GM12873 (cell line): ENCODE measurements at regions not wholly inside any gene's neighbourhood (a gene's known extent, or its start where the extent isn't known, plus 50 kb on each side); places are given as distances from the start of the nearest gene placed in this dataset.

Source experiments
- TF ChIP-seq, protein P1 (sequence below): IDR thresholded peaks from 2 replicates; pipeline ENCODE4 v1.5.1; 2012; ENCODE audit warnings: low read depth, mild to moderate bottlenecking, moderate library complexity, low read length, control low read depth; ENCODE audit not compliant: insufficient read depth; ENCODE audit errors: missing control alignments

DNA sequence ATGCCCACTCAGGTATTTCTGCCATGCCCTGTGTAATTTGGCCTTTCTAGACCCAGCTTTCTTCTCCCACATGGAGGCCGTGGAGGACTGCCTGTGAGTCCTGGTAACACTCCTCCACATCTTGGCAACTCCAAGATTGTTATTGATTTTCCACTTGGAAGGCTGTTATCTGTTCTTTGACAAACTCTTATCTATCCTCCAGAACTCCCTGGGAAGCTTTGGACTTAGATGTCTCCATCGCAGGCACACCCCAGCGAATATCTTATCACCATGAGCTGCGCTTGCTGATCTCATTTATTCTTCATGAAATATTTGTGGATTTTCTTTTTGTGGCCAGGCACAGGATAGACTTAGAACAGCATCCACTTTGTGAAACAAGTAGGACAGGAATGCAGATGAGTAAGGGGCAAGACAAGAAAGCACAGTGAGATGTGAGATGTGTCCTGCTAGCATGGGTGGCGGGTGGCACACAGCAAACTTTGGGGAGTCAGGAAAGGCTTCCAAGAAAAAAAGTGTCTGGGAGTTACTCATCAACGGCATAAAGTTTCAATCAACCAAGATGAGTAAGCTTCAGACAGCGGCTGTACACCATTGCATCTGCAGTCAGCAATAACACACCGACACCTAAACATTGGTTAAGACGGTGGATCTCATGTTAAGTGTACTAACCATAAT lies 84.5 kb upstream of the IRS2 start:
- TF ChIP-seq, protein P1, sequence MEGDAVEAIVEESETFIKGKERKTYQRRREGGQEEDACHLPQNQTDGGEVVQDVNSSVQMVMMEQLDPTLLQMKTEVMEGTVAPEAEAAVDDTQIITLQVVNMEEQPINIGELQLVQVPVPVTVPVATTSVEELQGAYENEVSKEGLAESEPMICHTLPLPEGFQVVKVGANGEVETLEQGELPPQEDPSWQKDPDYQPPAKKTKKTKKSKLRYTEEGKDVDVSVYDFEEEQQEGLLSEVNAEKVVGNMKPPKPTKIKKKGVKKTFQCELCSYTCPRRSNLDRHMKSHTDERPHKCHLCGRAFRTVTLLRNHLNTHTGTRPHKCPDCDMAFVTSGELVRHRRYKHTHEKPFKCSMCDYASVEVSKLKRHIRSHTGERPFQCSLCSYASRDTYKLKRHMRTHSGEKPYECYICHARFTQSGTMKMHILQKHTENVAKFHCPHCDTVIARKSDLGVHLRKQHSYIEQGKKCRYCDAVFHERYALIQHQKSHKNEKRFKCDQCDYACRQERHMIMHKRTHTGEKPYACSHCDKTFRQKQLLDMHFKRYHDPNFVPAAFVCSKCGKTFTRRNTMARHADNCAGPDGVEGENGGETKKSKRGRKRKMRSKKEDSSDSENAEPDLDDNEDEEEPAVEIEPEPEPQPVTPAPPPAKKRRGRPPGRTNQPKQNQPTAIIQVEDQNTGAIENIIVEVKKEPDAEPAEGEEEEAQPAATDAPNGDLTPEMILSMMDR = no peak

DNA sequence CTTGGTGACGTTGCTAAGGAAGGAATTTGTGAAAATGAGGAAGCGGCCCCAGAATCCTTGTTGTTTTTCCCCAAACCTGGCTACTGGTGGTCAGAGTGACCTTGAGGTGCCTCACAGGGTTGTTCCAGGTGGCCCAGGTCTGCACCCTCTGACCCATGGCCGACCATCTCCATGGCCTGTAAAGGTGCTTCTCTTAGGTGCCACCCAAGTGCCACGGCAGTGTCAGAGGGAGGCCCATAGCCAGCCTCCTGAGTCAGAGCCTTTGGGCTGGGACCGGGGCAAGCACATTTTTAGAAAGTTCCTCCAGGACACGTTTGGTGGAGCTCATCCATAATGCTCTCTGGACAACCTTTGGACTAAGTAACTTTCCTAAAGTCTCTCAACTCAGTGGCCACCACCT lies 83.9 kb upstream of the IRS2 start:
- TF ChIP-seq, protein P1 = no peak

DNA sequence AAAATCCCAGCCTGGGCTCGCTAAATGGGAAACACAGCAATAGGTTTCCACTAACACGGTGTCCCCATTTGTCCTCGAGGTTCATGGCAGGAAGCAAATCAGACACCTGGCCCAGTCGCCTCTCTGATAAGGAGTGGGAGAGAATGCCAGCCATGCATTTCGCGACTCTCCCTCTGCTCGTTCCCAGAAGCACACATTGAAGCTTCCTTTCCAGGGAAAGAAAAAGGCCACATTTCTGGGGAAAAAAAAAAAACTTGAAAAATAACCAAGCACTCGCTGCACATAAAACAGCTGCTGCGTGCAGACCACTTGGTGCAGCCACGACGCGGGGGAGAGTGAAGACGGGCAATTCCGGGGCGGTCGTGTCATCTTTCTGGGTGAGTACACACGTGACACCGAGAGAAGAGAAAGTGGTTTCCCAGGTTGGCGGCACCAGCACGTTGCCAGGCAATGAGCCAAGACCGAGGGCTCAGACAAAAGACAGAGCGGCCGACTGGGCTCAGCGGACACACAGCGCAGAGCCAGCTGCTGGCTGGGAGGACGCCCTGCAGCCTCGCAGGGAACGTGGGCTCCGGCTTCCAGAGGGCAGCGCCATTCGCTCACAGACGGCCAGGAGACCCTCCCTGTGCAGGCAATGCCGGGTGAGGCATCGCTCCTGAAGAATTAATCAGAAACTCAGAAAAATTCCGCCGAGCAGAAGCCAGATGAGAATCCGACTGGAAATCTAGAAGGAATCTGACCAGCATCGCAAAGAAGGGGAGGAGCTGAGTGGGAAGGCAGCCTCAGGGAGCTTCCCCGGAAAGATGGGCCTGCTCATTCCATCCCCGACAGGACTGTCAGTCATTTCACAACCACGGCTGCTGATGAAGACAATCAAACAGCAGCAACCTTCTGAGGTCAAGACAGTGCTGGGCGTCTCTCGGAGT lies 83.2 kb upstream of the IRS2 start:
- TF ChIP-seq, protein P1 = no peak

GRCh38 chr13:109868578-109869311 lies 82.4 kb upstream of the IRS2 start:
- TF ChIP-seq, protein P1 = no peak

- TF ChIP-seq, protein P1 = no peak
These were observed 81.4 kb upstream of the IRS2 start for GRCh38 chr13:109867766-109868165.

- TF ChIP-seq, protein P1 = no peak
These were observed 76.2 kb upstream of the IRS2 start for GRCh38 chr13:109862627-109863026.

- TF ChIP-seq, protein P1 = no peak
These were observed 73.5 kb upstream of the IRS2 start for GRCh38 chr13:109859898-109860297.
